GM15510 (cell line): ENCODE measurements at regions not wholly inside any gene's neighbourhood (a gene's known extent, or its start where the extent isn't known, plus 50 kb on each side); places are given as distances from the start of the nearest gene placed in this dataset.

ENCODE experiments used
- POLR2A ChIP-seq: IDR thresholded peaks from 3 replicates; pipeline ENCODE4 v1.6.1; 2011; ENCODE audit warnings: borderline replicate concordance; ENCODE audit not compliant: insufficient read length; ENCODE audit errors: extremely low read depth

- no peak for TF ChIP-seq POLR2A
These were observed 322.8 kb downstream of the UQCRFS1 start for GRCh38 chr19:28889941-28890670.

- TF ChIP-seq POLR2A = no peak
These were observed 324.9 kb downstream of the UQCRFS1 start for GRCh38 chr19:28887920-28888618.

- no peak for TF ChIP-seq POLR2A
These were observed 326.2 kb downstream of the UQCRFS1 start for GRCh38 chr19:28886708-28887107.

- TF ChIP-seq POLR2A = no peak
These were observed 327.0 kb downstream of the UQCRFS1 start for GRCh38 chr19:28885965-28886364.

- TF ChIP-seq POLR2A = no peak
These were observed 328.0 kb downstream of the UQCRFS1 start for GRCh38 chr19:28884786-28885476.

- no peak for TF ChIP-seq POLR2A
These were observed 329.7 kb downstream of the UQCRFS1 start for GRCh38 chr19:28883241-28883693.

GRCh38 chr19:28882818-28883217 lies 330.1 kb downstream of the UQCRFS1 start:
- no peak for TF ChIP-seq POLR2A

- TF ChIP-seq POLR2A = no peak
These were observed 331.3 kb downstream of the UQCRFS1 start for GRCh38 chr19:28881616-28882015.

- no peak for TF ChIP-seq POLR2A
These were observed 332.1 kb downstream of the UQCRFS1 start for GRCh38 chr19:28880735-28881401.

- no peak for TF ChIP-seq POLR2A
These were observed 333.9 kb downstream of the UQCRFS1 start for GRCh38 chr19:28878862-28879566.

- no peak for TF ChIP-seq POLR2A
These were observed 336.3 kb downstream of the UQCRFS1 start for GRCh38 chr19:28876609-28877123.

- no peak for TF ChIP-seq POLR2A
These were observed 338.2 kb downstream of the UQCRFS1 start for GRCh38 chr19:28874742-28875141.

GRCh38 chr19:28873301-28873700 lies 339.6 kb downstream of the UQCRFS1 start:
- TF ChIP-seq POLR2A = no peak

- TF ChIP-seq POLR2A = no peak
These were observed 341.7 kb downstream of the UQCRFS1 start for GRCh38 chr19:28871099-28871725.
